ENCODE measurements at regions not wholly inside any gene's neighbourhood (a gene's known extent, or its start where the extent isn't known, plus 50 kb on each side); places are given as distances from the start of the nearest gene placed in this dataset.

- no peak overlapping the region for H3K4me2 ChIP-seq (ENCODE audit: insufficient read depth, low read length)
- no peak for FAIRE-seq
- H3K27ac ChIP-seq (ENCODE audit: extremely low read depth, low read depth, low read length): no peak overlapping the region
- intact Hi-C loops (cut with micrococcal nuclease): no loop called here
- ATAC-seq: no peak
- H2AFZ ChIP-seq (ENCODE audit: low read depth, low read length): no peak overlapping the region
- H3K27me3 ChIP-seq (ENCODE audit: control insufficient read depth in 2 of 2, insufficient read depth in 2 of 2, low read length in 2 of 2): no peaks in the 10 kb centered on the region
- POLR2A ChIA-PET: no interaction called here
- no peaks in the 10 kb centered on the region for H3K9me1 ChIP-seq (ENCODE audit: control insufficient read depth, insufficient read depth, low read length)
- H3K9me3 ChIP-seq (replicated peaks; ENCODE audit: control insufficient read depth, insufficient read depth, low read depth, low read length): no peaks in the 10 kb centered on the region
- CTCF ChIA-PET (ENCODE audit: low intra/inter-chr PET ratio): no interaction called here
- peaks cover 6% of the 10 kb centered on the region for H3K79me2 ChIP-seq (ENCODE audit: control insufficient read depth, insufficient read depth, low read length)
- no peak overlapping the region for H3K9ac ChIP-seq (ENCODE audit: insufficient read depth in 1 of 2, low read depth in 2 of 2, low read length in 2 of 2)
- H3K4me3 ChIP-seq: no peak overlapping the region
- no peak for TF ChIP-seq ARID2 (IDR thresholded peaks at IDR 0.05)
- no peak for TF ChIP-seq ZNF780A (CRISPR knock-in tag; IDR thresholded peaks at IDR 0.05)
- TF ChIP-seq RBM34 (IDR thresholded peaks at IDR 0.05; ENCODE audit: borderline replicate concordance, insufficient read depth, low read length): no peak
- H4K20me1 ChIP-seq (replicated peaks; ENCODE audit: control insufficient read depth, insufficient read depth, low read length): no peaks in the 10 kb centered on the region; the same call in 1 of the 2 replicates
- peaks cover 0 to 4% of the 10 kb centered on the region in 2 experiments; a peak in 2 of 5 replicates for H3K4me1 ChIP-seq (replicated peaks in 1 of 2; ENCODE audit: control insufficient read depth in 2 of 2, insufficient read depth in 2 of 2, low read length in 2 of 2)
- no TSS peak for BruUV-seq (replicated peaks)
- in situ Hi-C loops (cut with MboI): no loop called here
- no peaks in the 10 kb centered on the region for H3K36me3 ChIP-seq (ENCODE audit: control insufficient read depth, insufficient read depth, low read length)
- WGBS (ENCODE audit: insufficient coverage, low coverage, missing lambda C conversion rate): 17% methylated on average over 1 of the region's 1 CpG
- DNase-seq (ENCODE audit: extremely low read depth in 1 of 4, low spot score in 3 of 4): no peak
These were observed 122.0 kb downstream of the USP22 start for GRCh38 chr17:20920815-20921199.

GRCh38 chr17:20922128-20922670 is 120.6 kb downstream of the USP22 start:
- Histone ChIP-seq H3K27me3 (ENCODE audit: control insufficient read depth in 2 of 2, insufficient read depth in 2 of 2, low read length in 2 of 2) (no peaks in the 10 kb centered on the region), H3K9me1 (ENCODE audit: control insufficient read depth, insufficient read depth, low read length) (no peaks in the 10 kb centered on the region), H3K79me2 (ENCODE audit: control insufficient read depth, insufficient read depth, low read length) (peaks cover 9% of the 10 kb centered on the region), H3K4me3 (no peak overlapping the region), H3K9ac (ENCODE audit: insufficient read depth in 1 of 2, low read depth in 2 of 2, low read length in 2 of 2) (no peak overlapping the region), H4K20me1 (replicated peaks; ENCODE audit: control insufficient read depth, insufficient read depth, low read length) (no peaks in the 10 kb centered on the region; the same call in 1 of the 2 replicates), H2AFZ (ENCODE audit: low read depth, low read length) (no peak overlapping the region), H3K36me3 (ENCODE audit: control insufficient read depth, insufficient read depth, low read length) (no peaks in the 10 kb centered on the region), H3K4me1 (replicated peaks in 1 of 2; ENCODE audit: control insufficient read depth in 2 of 2, insufficient read depth in 2 of 2, low read length in 2 of 2) (peaks cover 0 to 4% of the 10 kb centered on the region in 2 experiments; a peak in 2 of 5 replicates), H3K4me2 (ENCODE audit: insufficient read depth, low read length) (no peak overlapping the region), H3K9me3 (replicated peaks; ENCODE audit: control insufficient read depth, insufficient read depth, low read depth, low read length) (no peaks in the 10 kb centered on the region), H3K27ac (ENCODE audit: extremely low read depth, low read depth, low read length) (peak overlapping the region; percentile 62; the same call in 2 of the 3 replicates)
- in situ Hi-C loops (cut with MboI) (no loop called here), intact Hi-C loops (cut with micrococcal nuclease) (no loop called here)
- ATAC-seq (peak; percentile 97), FAIRE-seq (peak; percentile 85), DNase-seq (ENCODE audit: extremely low read depth in 1 of 4, low spot score in 3 of 4) (peak in 3 of 4 experiments; percentile 11 to 60 (median 47))
- WGBS (ENCODE audit: insufficient coverage, low coverage, missing lambda C conversion rate): no CpG with 5 or more reads among the region's 1 CpG
- ChIA-PET POLR2A (no interaction called here), CTCF (ENCODE audit: low intra/inter-chr PET ratio) (no interaction called here)
- no TSS peak for BruUV-seq (replicated peaks)
- TF ChIP-seq MXD1 (CRISPR knock-in tag; IDR thresholded peaks at IDR 0.05; ENCODE audit: borderline replicate concordance, poor library complexity, severe bottlenecking): no peak
- TF ChIP-seq C11orf30 (IDR thresholded peaks at IDR 0.05; ENCODE audit: low read depth): peak; percentile 67; the same call in 1 of the 2 replicates
- 0 out of 4 replicates have a peak, but pooled peaks of 1 of the 2 experiments have one; percentile 18 for TF ChIP-seq TRIM24 (IDR thresholded peaks at IDR 0.05)
- TF ChIP-seq ATF3 (IDR thresholded peaks at IDR 0.05): peak; percentile 88
- no peak for TF ChIP-seq ATF3 (CRISPR knock-in tag; conservative IDR thresholded peaks at IDR 0.05)
- TF ChIP-seq ARID1B (IDR thresholded peaks at IDR 0.05): peak; percentile 72
- TF ChIP-seq EHMT2 (IDR thresholded peaks at IDR 0.05): peak; percentile 78
- TF ChIP-seq CTBP1 (IDR thresholded peaks at IDR 0.05; ENCODE audit: borderline replicate concordance): peak; percentile 28; the same call in 1 of the 2 replicates
- TF ChIP-seq CEBPZ (IDR thresholded peaks at IDR 0.05; ENCODE audit: borderline replicate concordance, low read depth, low read length): no peak
